ENCODE measurements at regions not wholly inside any gene's neighbourhood (a gene's known extent, or its start where the extent isn't known, plus 50 kb on each side); places are given as distances from the start of the nearest gene placed in this dataset.
A peak's percentile ranks its signal among the peaks of the same experiment; 100 is the strongest.

DNA sequence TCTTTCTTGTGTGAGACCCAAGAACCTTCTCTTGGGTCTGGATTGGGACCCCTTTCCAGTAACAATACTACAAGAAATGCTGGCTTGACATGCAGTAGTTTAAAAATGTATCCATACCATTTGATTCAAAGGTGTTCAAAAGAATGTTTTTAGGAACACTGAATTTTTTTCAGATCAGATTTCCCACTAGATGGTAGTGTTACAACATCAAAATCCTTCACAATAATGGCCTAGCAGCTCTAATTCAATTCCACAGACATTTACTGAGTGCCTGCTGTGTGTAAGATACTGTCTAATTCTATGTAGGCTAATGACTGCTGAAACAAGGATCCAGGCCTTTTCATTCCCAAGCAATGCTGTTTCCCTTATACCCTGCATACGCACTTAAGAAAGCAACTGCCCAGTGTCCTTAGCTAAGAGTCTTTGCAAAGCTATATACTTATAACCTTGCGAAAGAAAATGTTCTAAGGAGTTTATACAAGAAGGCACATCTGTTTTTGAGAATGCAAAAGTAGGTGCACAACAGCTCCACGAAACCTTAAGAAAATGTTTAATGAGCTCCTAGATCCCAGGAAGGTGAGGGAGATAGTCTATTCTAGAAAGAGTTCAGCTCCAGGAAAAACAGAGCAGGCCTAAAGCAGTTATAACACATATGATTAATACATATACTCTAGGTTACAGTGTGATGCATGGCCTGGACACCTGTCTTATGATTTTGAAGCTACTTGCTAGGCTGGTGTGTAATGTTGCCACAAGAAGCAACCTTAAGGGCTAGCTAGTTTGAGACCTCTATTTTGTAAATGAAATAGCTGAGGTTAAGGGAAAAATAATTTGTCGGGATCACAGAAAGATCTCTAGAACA, 50.9 kb upstream of the PKP2 start:
- Histone ChIP-seq H2AFZ (ENCODE audit: low read depth, low read length) (peak overlapping the region; percentile 71), H4K20me1 (replicated peaks; ENCODE audit: control insufficient read depth, insufficient read depth, low read length) (no peaks in the 10 kb centered on the region), H3K36me3 (ENCODE audit: control insufficient read depth, insufficient read depth, low read length) (no peaks in the 10 kb centered on the region), H3K9ac (ENCODE audit: insufficient read depth in 1 of 2, low read depth in 2 of 2, low read length in 2 of 2) (no peak overlapping the region), H3K9me3 (replicated peaks; ENCODE audit: control insufficient read depth, insufficient read depth, low read depth, low read length) (no peaks in the 10 kb centered on the region), H3K4me2 (ENCODE audit: insufficient read depth, low read length) (no peak overlapping the region), H3K79me2 (ENCODE audit: control insufficient read depth, insufficient read depth, low read length) (no peaks in the 10 kb centered on the region), H3K27me3 (ENCODE audit: control insufficient read depth in 2 of 2, insufficient read depth in 2 of 2, low read length in 2 of 2) (no peaks in the 10 kb centered on the region), H3K4me1 (replicated peaks in 1 of 2; ENCODE audit: control insufficient read depth in 2 of 2, insufficient read depth in 2 of 2, low read length in 2 of 2) (no peaks in the 10 kb centered on the region; a peak in 1 of 5 replicates), H3K4me3 (no peak overlapping the region), H3K9me1 (ENCODE audit: control insufficient read depth, insufficient read depth, low read length) (no peaks in the 10 kb centered on the region), H3K27ac (ENCODE audit: extremely low read depth, low read depth, low read length) (peak overlapping the region; percentile 55; the same call in 1 of the 3 replicates)
- ATAC-seq, result peak; percentile 75
- in situ Hi-C loops (cut with MboI) (loop anchor here (5.0 kb wide), 1 partner anchor 1075 kb away; the partner anchor contains the start of gene ALG10), intact Hi-C loops (cut with micrococcal nuclease) (loop anchor here (2.0 kb wide), 1 partner anchor 1073 kb away; no protein-coding TSS in a partner anchor)
- no TSS peak for BruUV-seq (replicated peaks)
- FAIRE-seq, result peak; percentile 60
- 54% methylated on average over 4 of the region's 4 CpGs for WGBS (ENCODE audit: insufficient coverage, low coverage, missing lambda C conversion rate)
- ChIA-PET POLR2A (interaction anchor here (0.6 to 1.2 kb wide), 6 partner anchors 9 to 1137 kb away, joined by 3 to 4 read pairs (median 3); no protein-coding TSS in a partner anchor), CTCF (ENCODE audit: low intra/inter-chr PET ratio) (interaction anchor here (1.1 to 2.0 kb wide), 2 partner anchors 1074 to 1075 kb away, joined by 3 to 12 read pairs; partner anchors contain the start of gene ALG10)
- DNase-seq (ENCODE audit: extremely low read depth in 1 of 4, low spot score in 3 of 4), result peak in 2 of 4 experiments; percentile 8 to 40
- TF ChIP-seq CTCF (IDR thresholded peaks at IDR 0.05 in 2 of 3, conservative IDR thresholded peaks at IDR 0.05 in 1 of 3; ENCODE audit: insufficient read depth in 2 of 3, low read depth in 1 of 3, low read length in 3 of 3) (peak in 2 of 3 experiments; percentile 23 to 50; a peak in 3 of 6 replicates), RAD21 (CRISPR knock-in tag; conservative IDR thresholded peaks at IDR 0.05 in 1 of 2, IDR thresholded peaks at IDR 0.05 in 1 of 2) (peak; percentile 69 to 81), PHF20 (IDR thresholded peaks at IDR 0.05; ENCODE audit: partially characterized antibody) (no peak), KDM5B (IDR thresholded peaks at IDR 0.05; ENCODE audit: insufficient replicate concordance, low read depth, low read length) (no peak), SMC3 (conservative IDR thresholded peaks at IDR 0.05; ENCODE audit: insufficient read depth, low read depth, low read length) (peak; percentile 28; the same call in 1 of the 2 replicates), CEBPB (tag; IDR thresholded peaks at IDR 0.05) (peak; percentile 45; the same call in 1 of the 2 replicates), JUND (IDR thresholded peaks at IDR 0.05; ENCODE audit: borderline replicate concordance, low read depth, low read length) (no peak), JUND (tag; IDR thresholded peaks at IDR 0.05; ENCODE audit: borderline replicate concordance, low read depth, low read length) (no peak), CHD4 (IDR thresholded peaks at IDR 0.05; ENCODE audit: insufficient read depth, insufficient replicate concordance, low read depth, low read length, poor library complexity, severe bottlenecking) (no peak)
- TF ChIP-seq, protein P1, sequence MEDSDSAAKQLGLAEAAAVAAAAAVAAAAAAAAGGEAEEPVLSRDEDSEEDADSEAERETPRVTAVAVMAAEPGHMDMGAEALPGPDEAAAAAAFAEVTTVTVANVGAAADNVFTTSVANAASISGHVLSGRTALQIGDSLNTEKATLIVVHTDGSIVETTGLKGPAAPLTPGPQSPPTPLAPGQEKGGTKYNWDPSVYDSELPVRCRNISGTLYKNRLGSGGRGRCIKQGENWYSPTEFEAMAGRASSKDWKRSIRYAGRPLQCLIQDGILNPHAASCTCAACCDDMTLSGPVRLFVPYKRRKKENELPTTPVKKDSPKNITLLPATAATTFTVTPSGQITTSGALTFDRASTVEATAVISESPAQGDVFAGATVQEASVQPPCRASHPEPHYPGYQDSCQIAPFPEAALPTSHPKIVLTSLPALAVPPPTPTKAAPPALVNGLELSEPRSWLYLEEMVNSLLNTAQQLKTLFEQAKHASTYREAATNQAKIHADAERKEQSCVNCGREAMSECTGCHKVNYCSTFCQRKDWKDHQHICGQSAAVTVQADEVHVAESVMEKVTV (CRISPR knock-in tag; IDR thresholded peaks at IDR 0.05), result peak; percentile 72

Measured in K562 (cell line).